Astrocyte (in vitro differentiated cells and primary cell): ENCODE measurements at regions not wholly inside any gene's neighbourhood (a gene's known extent, or its start where the extent isn't known, plus 50 kb on each side); places are given as distances from the start of the nearest gene placed in this dataset.

ENCODE experiments used
- DNase-seq: peaks from one replicate; pipeline ENCODE4 v3.0.0-alpha.2; 2010; ENCODE audit warnings: low read depth
- FAIRE-seq: peaks from 2 replicates; lab custom pipeline; 2011; peaks lifted over from hg19 to GRCh38; lab: Jason Lieb, UNC
- H2AFZ ChIP-seq: 2 replicates; pipeline ENCODE4 v1.6.0; 2012; ENCODE audit warnings: low read depth, low read length, inconsistent platforms
- H3K27ac ChIP-seq: 2 replicates; pipeline ENCODE4 v1.5.1; 2011; ENCODE audit warnings: low read depth, low read length, inconsistent platforms
- H3K27me3 ChIP-seq: 2 replicates; pipeline ENCODE4 v1.6.0; 2011; ENCODE audit warnings: low read length, inconsistent platforms; ENCODE audit not compliant: insufficient read depth
- H3K36me3 ChIP-seq: 2 replicates; pipeline ENCODE4 v1.5.1; 2011; ENCODE audit warnings: low read length, inconsistent platforms; ENCODE audit not compliant: insufficient read depth
- H3K4me1 ChIP-seq: 2 replicates; pipeline ENCODE4 v1.5.1; 2011; ENCODE audit warnings: low read length, inconsistent platforms; ENCODE audit not compliant: insufficient read depth
- H3K4me2 ChIP-seq: 2 replicates; pipeline ENCODE4 v1.6.0; 2012; ENCODE audit warnings: low read length, inconsistent platforms
- H3K4me3 ChIP-seq: 2 replicates; pipeline ENCODE4 v1.5.1; 2011; ENCODE audit warnings: low read depth, mild to moderate bottlenecking, low read length, inconsistent platforms; ENCODE audit not compliant: insufficient read depth
- H3K79me2 ChIP-seq: 2 replicates; pipeline ENCODE4 v1.6.0; 2012; ENCODE audit warnings: mild to moderate bottlenecking, low read length, inconsistent platforms; ENCODE audit not compliant: insufficient read depth
- H3K9ac ChIP-seq: 2 replicates; pipeline ENCODE4 v1.6.0; 2012; ENCODE audit warnings: mild to moderate bottlenecking, low read length, inconsistent platforms
- H3K9me3 ChIP-seq: 2 replicates; pipeline ENCODE4 v1.5.1; 2012; ENCODE audit warnings: low read depth, mild to moderate bottlenecking, low read length, inconsistent platforms; ENCODE audit not compliant: insufficient read depth
- H4K20me1 ChIP-seq: 2 replicates; pipeline ENCODE4 v1.6.0; 2012; ENCODE audit warnings: low read length, inconsistent platforms; ENCODE audit not compliant: insufficient read depth
- H3K27ac Mint-ChIP-seq: one replicate; pipeline ENCODE4 v1.8.0; 2021; ENCODE audit warnings: mild to moderate bottlenecking, mixed read lengths; ENCODE audit not compliant: unreplicated experiment
- H3K27me3 Mint-ChIP-seq: one replicate; pipeline ENCODE4 v1.8.0; 2021; ENCODE audit warnings: low read depth, mixed read lengths; ENCODE audit not compliant: unreplicated experiment
- H3K36me3 Mint-ChIP-seq: one replicate; pipeline ENCODE4 v1.8.0; 2021; ENCODE audit warnings: low read depth, mixed read lengths; ENCODE audit not compliant: unreplicated experiment
- H3K4me1 Mint-ChIP-seq: one replicate; pipeline ENCODE4 v1.8.0; 2021; ENCODE audit warnings: low read depth, mixed read lengths; ENCODE audit not compliant: unreplicated experiment
- H3K4me3 Mint-ChIP-seq: one replicate; pipeline ENCODE4 v1.8.0; 2021; ENCODE audit warnings: mild to moderate bottlenecking, moderate library complexity, mixed read lengths; ENCODE audit not compliant: unreplicated experiment
- H3K9me3 Mint-ChIP-seq: one replicate; pipeline ENCODE4 v1.8.0; 2021; ENCODE audit warnings: mild to moderate bottlenecking, mixed read lengths; ENCODE audit not compliant: unreplicated experiment
- EZH2 ChIP-seq: IDR thresholded peaks from 2 replicates; pipeline ENCODE4 v1.6.1; 2012; ENCODE audit warnings: mild to moderate bottlenecking, low read length, inconsistent platforms; ENCODE audit not compliant: insufficient read depth
- TF ChIP-seq, protein P1 (sequence below): IDR thresholded peaks from 2 replicates; pipeline ENCODE4 v1.5.1; 2011; ENCODE audit warnings: low read depth, mild to moderate bottlenecking, inconsistent platforms, low read length, moderate library complexity; ENCODE audit not compliant: insufficient read depth

DNA sequence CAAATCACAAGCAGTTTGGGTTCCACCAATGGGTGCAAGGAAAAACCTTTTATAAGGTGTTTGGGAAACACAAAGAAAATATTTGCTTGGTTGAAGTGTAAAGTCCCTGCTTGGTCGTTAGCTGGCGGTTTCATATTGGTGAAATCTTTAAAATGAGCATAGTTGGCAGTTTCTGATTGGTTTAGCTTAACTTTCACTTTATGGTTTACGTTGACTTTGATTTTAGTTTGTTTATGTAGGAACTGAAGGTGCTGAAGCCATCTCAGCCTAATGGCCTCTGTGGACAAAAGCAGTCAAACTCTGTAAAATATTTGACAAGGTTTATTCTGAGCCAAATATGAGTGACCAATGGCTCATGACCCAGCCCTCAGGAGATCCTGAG is 76.6 kb upstream of the PPM1J start:
- no peak overlapping the region for H2AFZ ChIP-seq
- no peaks in the 10 kb centered on the region for H3K36me3 ChIP-seq
- H3K9me3 ChIP-seq, result no peaks in the 10 kb centered on the region
- H3K27me3 Mint-ChIP-seq, result peaks cover 5% of the 10 kb centered on the region
- H3K4me2 ChIP-seq, result peak overlapping the region; percentile 10
- no peaks in the 10 kb centered on the region for H3K79me2 ChIP-seq
- H3K4me1 ChIP-seq, result peaks cover 11% of the 10 kb centered on the region
- no peak overlapping the region for H3K4me3 ChIP-seq
- H3K36me3 Mint-ChIP-seq, result no peaks in the 10 kb centered on the region
- peaks cover 20% of the 10 kb centered on the region for H3K4me1 Mint-ChIP-seq
- no peak overlapping the region for H3K9ac ChIP-seq
- H3K27me3 ChIP-seq, result no peaks in the 10 kb centered on the region
- H3K4me3 Mint-ChIP-seq, result no peak overlapping the region
- H3K27ac ChIP-seq, result no peak overlapping the region
- FAIRE-seq, result no peak
- no peak for DNase-seq
- no peaks in the 10 kb centered on the region for H4K20me1 ChIP-seq
- H3K27ac Mint-ChIP-seq, result no peak overlapping the region
- peaks cover 2% of the 10 kb centered on the region for H3K9me3 Mint-ChIP-seq
- TF ChIP-seq, protein P1, sequence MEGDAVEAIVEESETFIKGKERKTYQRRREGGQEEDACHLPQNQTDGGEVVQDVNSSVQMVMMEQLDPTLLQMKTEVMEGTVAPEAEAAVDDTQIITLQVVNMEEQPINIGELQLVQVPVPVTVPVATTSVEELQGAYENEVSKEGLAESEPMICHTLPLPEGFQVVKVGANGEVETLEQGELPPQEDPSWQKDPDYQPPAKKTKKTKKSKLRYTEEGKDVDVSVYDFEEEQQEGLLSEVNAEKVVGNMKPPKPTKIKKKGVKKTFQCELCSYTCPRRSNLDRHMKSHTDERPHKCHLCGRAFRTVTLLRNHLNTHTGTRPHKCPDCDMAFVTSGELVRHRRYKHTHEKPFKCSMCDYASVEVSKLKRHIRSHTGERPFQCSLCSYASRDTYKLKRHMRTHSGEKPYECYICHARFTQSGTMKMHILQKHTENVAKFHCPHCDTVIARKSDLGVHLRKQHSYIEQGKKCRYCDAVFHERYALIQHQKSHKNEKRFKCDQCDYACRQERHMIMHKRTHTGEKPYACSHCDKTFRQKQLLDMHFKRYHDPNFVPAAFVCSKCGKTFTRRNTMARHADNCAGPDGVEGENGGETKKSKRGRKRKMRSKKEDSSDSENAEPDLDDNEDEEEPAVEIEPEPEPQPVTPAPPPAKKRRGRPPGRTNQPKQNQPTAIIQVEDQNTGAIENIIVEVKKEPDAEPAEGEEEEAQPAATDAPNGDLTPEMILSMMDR, result no peak
- no peak for TF ChIP-seq EZH2

- Mint-ChIP-seq H3K9me3 (peaks cover 2% of the 10 kb centered on the region), H3K27ac (no peak overlapping the region), H3K4me3 (no peak overlapping the region), H3K27me3 (peaks cover 5% of the 10 kb centered on the region), H3K36me3 (no peaks in the 10 kb centered on the region), H3K4me1 (peaks cover 20% of the 10 kb centered on the region)
- H4K20me1 ChIP-seq, result no peaks in the 10 kb centered on the region
- H3K36me3 ChIP-seq, result no peaks in the 10 kb centered on the region
- no peaks in the 10 kb centered on the region for H3K79me2 ChIP-seq
- H3K27me3 ChIP-seq, result no peaks in the 10 kb centered on the region
- TF ChIP-seq, protein P1, result no peak
- TF ChIP-seq EZH2, result no peak
- no peak overlapping the region for H3K9ac ChIP-seq
- no peak for DNase-seq
- H3K4me3 ChIP-seq, result no peak overlapping the region
- no peak for FAIRE-seq
- no peak overlapping the region for H2AFZ ChIP-seq
- no peak overlapping the region for H3K4me2 ChIP-seq
- peaks cover 11% of the 10 kb centered on the region for H3K4me1 ChIP-seq
- no peak overlapping the region for H3K27ac ChIP-seq
- H3K9me3 ChIP-seq, result no peaks in the 10 kb centered on the region
Measured at GRCh38 chr1:112790920-112791722, 76.0 kb upstream of the PPM1J start.

DNA sequence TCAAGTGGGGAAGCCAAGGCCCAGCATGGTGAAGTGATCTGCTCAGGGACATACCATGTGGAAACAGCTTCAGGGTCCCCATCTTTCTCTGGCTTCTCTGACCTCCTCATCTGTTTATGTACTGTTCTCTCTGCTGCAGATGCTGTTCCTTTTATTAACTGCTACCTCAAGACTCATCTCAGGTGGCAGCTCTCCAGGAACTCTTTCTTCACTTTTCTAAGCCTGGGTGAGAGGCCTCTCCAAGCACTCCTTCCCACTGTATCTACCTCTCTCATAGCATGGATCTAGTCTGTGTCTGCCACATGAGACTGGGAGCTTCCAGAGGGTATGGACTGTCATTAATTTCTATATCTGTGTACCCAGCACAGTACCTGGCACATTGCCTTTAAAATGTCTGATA is 73.4 kb upstream of the PPM1J start:
- Histone ChIP-seq H3K9me3 (no peaks in the 10 kb centered on the region), H3K4me3 (no peak overlapping the region), H3K27ac (no peak overlapping the region), H2AFZ (no peak overlapping the region), H3K4me2 (no peak overlapping the region), H3K79me2 (no peaks in the 10 kb centered on the region), H3K9ac (no peak overlapping the region), H3K27me3 (peaks cover under 1% of the 10 kb centered on the region), H3K36me3 (no peaks in the 10 kb centered on the region), H3K4me1 (peaks cover 11% of the 10 kb centered on the region), H4K20me1 (no peaks in the 10 kb centered on the region)
- FAIRE-seq (no peak), DNase-seq (no peak)
- TF ChIP-seq, protein P1, result no peak
- TF ChIP-seq EZH2, result no peak
- Mint-ChIP-seq H3K36me3 (no peaks in the 10 kb centered on the region), H3K9me3 (peaks cover 2% of the 10 kb centered on the region), H3K27me3 (peaks cover 2% of the 10 kb centered on the region), H3K27ac (no peak overlapping the region), H3K4me1 (peaks cover 13% of the 10 kb centered on the region), H3K4me3 (no peak overlapping the region)
